COLO668 (cell line): ENCODE measurements at regions not wholly inside any gene's neighbourhood (a gene's known extent, or its start where the extent isn't known, plus 50 kb on each side); places are given as distances from the start of the nearest gene placed in this dataset.

Experiments used
- DNase-seq: peaks from one replicate; lab custom pipeline; 2025; ENCODE audit not compliant: unreplicated experiment; lab: John Stamatoyannopoulos, UW

GRCh38 chr15:95874637-95875036, 455.9 kb upstream of the NR2F2 start:
- no peak for DNase-seq

GRCh38 chr15:95875121-95875643, 455.3 kb upstream of the NR2F2 start:
- DNase-seq, result no peak

- DNase-seq, result no peak
These were observed 450.4 kb upstream of the NR2F2 start for GRCh38 chr15:95880031-95880570.

GRCh38 chr15:95880630-95881029, 449.9 kb upstream of the NR2F2 start:
- DNase-seq, result no peak

GRCh38 chr15:95883064-95883463, 447.4 kb upstream of the NR2F2 start:
- DNase-seq, result no peak

DNA sequence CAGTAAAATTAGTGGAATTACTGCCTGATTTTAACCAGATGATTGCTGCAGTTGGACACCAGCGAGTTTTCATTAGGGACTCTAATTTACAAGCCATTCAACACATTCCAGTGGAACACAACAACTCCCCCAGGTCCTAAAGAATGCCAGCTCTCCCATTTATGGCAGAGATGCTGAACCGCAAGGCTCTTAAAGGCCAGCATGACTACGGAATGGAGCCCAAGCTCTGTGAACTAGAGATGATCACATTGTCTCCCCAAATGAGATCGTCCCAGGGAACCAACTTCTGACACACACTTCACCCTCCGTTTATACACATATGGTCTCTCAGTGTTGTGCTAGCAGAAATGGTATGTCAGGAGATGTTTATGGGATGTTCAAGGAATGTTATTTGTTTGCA, 446.2 kb upstream of the NR2F2 start:
- DNase-seq, result no peak

DNA sequence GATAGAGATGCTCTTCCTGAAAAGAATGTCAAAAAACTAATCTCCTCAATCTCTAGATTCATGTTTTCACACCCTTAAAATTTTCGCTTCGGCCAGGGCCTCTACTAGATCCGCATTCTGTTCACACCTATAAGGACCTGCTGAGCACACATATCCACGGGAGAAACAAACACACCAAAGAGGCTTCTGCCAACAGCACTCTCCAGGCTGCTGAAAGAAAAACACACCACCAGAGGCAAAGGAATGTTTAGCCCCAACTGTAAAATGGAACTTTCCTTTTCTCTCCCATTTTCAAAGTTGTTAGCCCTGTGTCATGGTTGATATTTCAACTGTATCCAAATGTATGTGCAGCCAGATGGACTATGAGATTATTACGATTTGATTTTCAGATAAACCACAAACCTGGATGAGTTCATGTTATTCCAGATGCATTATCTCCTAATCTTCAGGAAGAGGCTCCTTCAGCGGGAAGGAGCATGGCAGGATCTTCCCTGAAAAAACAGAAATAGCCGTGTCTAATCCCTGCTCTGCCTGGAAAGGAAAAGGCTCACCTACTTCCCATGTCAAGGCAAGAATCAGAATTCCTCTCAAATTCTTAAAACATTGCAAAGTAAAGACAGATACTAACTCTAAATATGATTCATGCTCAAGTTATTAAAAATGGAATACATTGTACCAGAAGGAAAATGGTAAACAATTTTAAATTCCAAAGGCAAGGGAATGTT, 442.7 kb upstream of the NR2F2 start:
- no peak for DNase-seq

- DNase-seq, result no peak
These were observed 441.7 kb upstream of the NR2F2 start for GRCh38 chr15:95888762-95889161.

DNA sequence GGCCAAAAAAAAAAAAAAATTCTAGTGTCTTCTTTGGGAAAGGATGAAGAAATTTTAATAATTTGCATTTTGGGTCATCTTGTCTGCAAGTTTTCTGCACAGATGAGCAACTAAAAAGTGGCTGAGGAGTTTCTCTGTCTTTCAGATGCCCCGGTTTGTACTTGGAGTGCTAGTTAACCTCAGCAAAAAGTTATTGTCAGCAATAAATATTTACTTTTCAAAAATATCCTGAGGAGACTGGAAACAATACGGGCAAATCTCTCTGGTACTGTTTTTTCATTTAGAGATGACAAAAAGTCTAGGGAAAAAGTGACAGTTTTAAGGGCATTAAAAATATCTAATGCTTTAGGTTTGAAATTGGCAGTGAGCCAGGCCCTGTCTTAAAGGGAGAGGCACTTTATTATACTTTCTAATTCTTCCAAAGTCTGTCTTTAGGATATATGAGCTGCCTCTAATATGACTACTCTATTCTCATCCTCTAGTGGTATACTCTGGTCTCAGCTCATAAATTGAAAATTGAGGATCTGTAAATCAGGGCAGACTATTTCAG, 436.0 kb upstream of the NR2F2 start:
- DNase-seq, result no peak

GRCh38 chr15:95895508-95895907, 435.0 kb upstream of the NR2F2 start:
- DNase-seq, result no peak

DNA sequence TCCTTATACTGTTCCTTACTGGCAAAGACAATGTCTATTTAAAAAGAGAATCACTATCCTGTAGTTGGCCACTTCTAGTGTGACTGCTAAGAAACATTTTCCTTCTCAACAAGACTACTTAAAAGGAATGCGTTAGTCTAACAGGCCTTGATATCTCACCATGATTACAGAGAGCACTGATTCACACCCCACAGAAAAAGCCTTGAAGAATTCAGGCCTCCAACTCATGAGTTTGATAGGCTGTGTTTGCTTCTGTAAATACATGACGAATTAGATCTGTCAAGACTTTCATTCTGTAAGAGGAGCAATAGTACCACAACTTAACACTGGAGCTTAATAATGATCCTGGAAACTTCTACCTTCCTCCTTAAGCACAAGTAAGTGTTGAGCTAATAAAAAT, 432.8 kb upstream of the NR2F2 start:
- no peak for DNase-seq

DNA sequence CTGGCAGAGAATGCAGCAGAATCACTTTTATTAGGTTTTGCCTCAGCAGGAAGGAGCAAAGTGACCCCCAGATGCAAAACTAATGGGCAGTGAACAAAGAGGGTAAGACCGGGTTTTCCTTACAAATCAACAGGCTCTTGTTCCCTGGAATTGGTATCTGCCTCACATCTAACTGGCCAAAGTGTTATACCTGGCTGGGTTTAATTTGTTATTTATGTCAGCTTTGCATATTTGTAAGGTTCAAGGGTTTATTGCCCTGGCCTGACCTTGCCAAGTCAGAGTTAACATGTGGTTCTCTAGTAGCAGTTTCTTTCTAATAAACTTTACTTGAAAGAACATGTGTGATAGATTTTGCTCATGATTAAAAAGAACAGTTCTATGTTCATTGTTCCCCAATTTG, 431.7 kb upstream of the NR2F2 start:
- no peak for DNase-seq

DNA sequence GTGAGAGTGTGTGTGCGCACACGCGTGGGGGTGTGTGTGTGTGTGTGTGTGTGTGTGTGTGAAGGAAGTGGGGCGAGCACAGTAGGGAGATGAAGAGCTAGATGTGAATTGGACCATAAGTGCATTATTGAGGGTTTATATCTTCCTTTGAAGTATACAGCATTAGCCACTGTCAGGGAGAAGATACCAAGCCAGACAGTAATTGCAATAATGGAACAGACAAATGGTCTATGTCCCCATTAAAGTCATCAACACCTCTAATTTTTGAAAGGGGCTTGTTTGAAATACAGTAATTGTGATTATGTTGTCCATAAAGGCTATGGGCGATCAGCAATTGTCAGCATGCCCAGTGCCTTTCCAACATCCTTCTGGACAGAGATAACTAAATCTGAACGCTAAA, 429.2 kb upstream of the NR2F2 start:
- no peak for DNase-seq

- DNase-seq, result no peak
These were observed 427.9 kb upstream of the NR2F2 start for GRCh38 chr15:95902606-95903005.

GRCh38 chr15:95903352-95903751, 427.1 kb upstream of the NR2F2 start:
- DNase-seq, result no peak

DNA sequence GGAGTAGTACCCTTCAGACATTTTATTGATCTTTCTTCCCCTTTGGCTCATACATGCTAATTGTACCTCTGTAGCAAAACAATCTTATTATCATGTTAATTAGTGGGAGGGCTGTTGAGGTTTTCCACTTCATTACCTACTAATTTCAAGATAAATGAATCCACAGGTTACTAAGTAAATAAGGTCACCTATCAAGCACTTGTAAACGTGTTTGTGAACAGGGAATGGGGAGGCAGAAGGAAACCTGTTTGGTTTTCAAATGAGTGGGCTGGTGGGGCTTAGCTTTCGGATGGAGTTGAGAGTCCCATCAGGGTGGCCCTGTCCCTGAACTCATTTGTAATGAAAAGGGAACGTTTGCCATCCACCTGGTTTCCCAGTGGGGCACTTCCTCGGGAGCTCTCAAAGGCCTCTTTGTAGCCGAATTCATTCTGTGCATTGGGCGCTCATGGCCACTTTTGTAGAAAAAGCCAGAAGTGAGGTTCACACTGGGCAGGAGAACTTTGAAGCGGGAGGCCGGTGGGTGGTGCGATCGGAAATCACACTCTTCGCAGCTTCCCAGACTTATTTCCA, 419.8 kb upstream of the NR2F2 start:
- no peak for DNase-seq

DNA sequence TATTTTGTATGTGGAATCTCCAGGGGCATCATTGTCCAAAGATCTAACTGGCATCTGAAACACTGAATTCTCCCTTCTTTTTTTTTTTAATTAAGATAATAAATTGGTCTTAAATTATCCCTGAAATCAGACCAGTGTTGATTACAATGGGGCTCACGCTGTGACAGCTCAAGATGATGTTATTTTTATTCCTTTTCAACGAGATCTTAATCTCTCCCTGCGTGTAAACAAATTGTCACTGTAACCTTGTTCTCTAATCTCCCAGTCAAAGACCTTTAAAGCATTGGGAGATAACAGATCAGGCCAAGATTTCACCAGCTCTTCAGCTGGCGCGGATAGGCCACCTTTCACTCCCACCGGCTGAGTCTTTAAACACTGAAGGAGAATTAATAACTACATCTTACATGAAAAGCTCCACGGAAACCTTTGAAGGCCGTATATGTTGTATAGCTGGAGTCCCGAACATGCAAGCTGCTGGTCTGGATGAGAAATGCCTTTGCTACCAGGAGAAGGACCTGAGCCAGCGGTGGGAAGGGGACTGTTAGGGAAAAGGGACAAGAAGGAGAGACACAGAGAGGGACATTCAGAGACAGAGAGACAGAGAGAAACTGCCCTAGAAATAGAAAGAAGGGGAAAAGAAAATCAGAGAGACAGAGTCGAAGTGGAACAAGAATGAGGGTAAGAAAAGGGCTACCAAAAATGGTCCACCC, 418.8 kb upstream of the NR2F2 start:
- no peak for DNase-seq

DNA sequence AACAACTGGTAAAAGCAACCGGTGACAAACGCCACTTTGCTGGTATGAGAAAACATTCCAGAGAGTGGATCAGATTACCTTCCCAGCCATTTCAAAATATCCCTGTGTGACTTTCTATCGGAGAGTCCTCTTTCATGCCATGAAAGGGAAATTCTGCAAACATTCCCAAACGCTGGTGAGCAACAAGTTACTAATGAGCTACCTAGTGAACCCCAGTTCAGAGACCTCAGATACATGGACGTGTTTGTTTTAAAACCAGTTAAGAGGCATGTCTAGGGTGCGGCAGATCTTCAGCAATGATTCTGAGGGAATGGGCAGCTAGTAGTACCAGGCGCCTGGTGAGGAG, 418.2 kb upstream of the NR2F2 start:
- DNase-seq, result no peak

DNA sequence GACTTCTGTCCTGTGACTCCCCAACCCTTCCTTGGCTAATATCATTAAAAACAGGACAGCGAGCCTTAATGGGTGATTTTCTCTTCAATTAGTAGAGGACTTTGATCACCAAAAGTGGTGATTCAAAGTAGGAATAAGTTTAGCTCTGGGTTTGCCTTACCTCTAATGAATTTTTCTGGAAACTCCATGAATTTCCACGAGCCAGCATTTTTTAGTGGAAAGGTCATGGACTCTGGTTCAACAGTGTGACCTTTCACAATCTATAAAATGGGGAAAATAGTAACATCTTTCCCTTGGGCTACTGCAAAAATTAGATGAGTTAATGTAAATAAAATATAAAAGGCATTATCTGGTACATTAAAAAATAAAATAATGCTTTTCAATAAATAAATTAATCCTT, 417.8 kb upstream of the NR2F2 start:
- no peak for DNase-seq

- DNase-seq, result no peak
These were observed 413.9 kb upstream of the NR2F2 start for GRCh38 chr15:95916568-95916967.

DNA sequence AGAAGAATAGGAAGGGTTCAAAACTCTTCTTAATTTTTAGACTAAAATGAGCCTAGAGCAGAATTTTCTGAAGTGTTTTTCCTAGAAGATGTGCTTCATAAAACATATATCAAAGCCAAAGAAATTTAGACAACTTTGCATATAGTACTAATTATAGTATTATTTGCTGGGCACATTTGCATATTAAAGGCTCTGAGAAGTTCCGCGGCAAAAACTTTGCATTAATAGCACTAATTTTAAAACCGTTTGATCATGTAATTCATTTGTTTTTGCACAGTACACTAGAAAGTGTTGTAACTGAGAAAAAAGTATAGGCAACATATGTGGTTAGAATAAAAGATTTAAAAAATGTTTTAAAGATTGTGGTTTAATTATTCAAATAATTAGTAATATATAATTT, 412.0 kb upstream of the NR2F2 start:
- DNase-seq, result no peak

- no peak for DNase-seq
These were observed 411.0 kb upstream of the NR2F2 start for GRCh38 chr15:95919460-95919859.
